SK-MEL-5 (cell line): ENCODE measurements at regions not wholly inside any gene's neighbourhood (a gene's known extent, or its start where the extent isn't known, plus 50 kb on each side); places are given as distances from the start of the nearest gene placed in this dataset.

ENCODE experiments used
- DNase-seq: peaks from one replicate; pipeline ENCODE4 v3.0.0-alpha.2; 2016; ENCODE audit warnings: low read depth, low spot score
- in situ Hi-C: cut with HindIII; loops from 2 replicates; pipeline ENCODE4 v1.10.0; 2016; ENCODE audit warnings: low sequenced_read_pairs, high pct_unique_total_duplicates, low pct_unique_long_range_greater_than_20kb

DNA sequence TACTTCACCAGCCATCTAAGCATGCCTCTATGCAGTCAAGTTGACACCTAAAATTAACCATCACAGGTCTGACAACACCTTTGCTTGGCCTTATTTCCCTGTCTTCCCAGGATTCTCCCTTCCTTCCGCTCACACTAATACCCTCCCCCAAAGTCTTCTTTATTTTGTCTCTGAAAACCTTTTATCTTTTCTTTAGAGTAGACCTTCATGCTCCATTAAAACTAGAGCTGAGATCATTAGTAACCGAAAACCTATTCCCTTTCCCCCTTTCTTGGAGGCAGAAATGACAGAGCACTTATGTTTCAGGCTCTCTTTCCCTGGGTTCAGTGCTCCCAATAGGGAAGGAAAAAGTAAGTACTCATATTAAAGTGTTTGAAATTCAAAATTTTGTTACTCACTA, 423.8 kb downstream of the YTHDC2 start:
- no peak for DNase-seq
- in situ Hi-C loops, result no loop called here

- in situ Hi-C loops, result no loop called here
- DNase-seq, result no peak
Observed at GRCh38 chr5:113939988-113940387, 421.9 kb upstream of the KCNN2 start.

- in situ Hi-C loops, result no loop called here
Observed at GRCh38 chr5:113950186-113950585, 411.7 kb upstream of the KCNN2 start.

GRCh38 chr5:113965225-113965624, 396.6 kb upstream of the KCNN2 start:
- DNase-seq, result no peak
- in situ Hi-C loops, result no loop called here

More at GRCh38 chr5:113950186-113950585, 411.7 kb upstream of the KCNN2 start:
- DNase-seq, result no peak

DNA sequence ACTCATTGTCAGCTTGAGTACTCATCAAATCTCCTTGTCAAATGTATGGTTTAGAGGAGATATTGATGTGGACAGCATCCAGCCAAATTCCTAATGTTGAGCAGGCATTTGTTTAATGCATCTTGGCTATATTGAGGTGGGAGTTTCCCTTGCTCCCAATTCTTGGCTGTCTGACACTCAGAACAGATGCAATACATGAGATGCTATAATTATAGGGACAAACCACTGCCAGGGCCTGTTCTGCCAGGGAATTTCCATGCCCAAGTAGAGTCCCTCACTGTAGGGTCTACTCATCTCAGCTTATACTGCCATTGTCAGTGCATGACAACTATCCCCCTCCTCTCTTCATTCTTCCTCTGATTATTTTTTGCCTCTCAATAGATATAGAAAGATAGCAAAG, 392.0 kb upstream of the KCNN2 start:
- no peak for DNase-seq
- in situ Hi-C loops, result no loop called here

GRCh38 chr5:113971454-113971853, 390.4 kb upstream of the KCNN2 start:
- no peak for DNase-seq
- in situ Hi-C loops, result no loop called here

- in situ Hi-C loops, result no loop called here
- DNase-seq, result no peak
Observed at GRCh38 chr5:113974976-113975375, 386.9 kb upstream of the KCNN2 start.

DNA sequence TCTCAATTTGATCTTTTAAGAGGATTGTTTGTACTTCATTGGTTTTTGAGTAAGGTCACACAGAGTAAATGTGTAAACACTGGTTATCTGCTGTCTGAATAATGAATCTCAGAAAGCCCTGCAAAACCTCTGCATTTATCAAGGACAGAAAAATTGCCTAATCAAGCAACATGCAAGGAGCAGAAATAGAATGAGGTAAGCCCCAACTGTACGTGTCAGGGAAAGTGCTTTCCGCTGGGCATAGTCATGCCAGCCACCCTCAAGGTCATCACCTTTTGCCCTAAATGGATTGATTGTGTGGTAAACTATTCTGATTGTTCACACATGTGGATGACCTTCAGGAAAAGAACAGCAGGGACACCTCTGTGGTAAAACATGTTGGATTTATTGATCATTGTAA, 376.9 kb upstream of the KCNN2 start:
- in situ Hi-C loops, result no loop called here
- DNase-seq, result no peak

DNA sequence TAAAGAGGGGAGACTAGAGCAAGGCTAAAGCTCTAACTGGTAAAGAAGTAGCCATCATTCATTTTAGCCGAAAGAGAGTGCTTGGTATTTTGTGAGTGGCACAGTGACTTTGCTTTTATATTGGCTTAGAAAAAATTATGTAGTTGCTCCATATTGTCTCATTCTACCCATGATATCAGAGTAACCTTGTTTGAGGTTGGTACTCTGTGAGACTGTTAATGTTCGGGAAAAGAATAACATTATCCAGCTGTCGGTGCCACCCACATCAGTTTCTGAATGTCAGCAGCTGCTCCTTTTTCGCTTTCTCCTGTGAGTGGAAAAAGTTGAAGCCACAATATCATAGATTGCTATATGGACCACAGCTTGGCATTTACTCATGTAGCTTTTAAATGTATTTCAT, 376.4 kb upstream of the KCNN2 start:
- in situ Hi-C loops, result no loop called here
- no peak for DNase-seq

- peak; percentile 7 for DNase-seq
- in situ Hi-C loops, result no loop called here
Observed at GRCh38 chr5:113989278-113989912, 372.5 kb upstream of the KCNN2 start.

- in situ Hi-C loops, result no loop called here
- DNase-seq, result no peak
Observed at GRCh38 chr5:113989913-113990305, 372.0 kb upstream of the KCNN2 start.

- in situ Hi-C loops, result no loop called here
- DNase-seq, result no peak
Observed at GRCh38 chr5:114001076-114001475, 360.8 kb upstream of the KCNN2 start.

DNA sequence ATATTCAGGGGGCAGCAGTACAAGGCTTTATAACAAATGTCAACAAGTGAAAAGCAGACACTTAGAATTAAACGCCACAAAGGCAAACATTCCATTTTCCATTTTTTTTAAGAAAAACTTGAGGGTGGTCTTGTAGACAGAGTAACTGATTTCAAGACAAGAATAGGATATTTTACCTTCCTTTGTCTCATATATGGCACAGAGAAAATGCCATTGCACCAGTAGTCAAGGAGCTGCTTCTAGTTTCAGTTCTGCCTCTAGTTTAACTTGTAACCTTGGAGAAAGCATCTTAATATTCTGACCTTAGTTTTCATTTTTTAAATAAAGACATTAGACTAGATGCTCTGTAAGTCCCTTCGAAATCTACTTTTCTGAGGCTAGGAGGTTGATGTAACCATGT, 355.3 kb upstream of the KCNN2 start:
- no peak for DNase-seq
- in situ Hi-C loops, result no loop called here

DNA sequence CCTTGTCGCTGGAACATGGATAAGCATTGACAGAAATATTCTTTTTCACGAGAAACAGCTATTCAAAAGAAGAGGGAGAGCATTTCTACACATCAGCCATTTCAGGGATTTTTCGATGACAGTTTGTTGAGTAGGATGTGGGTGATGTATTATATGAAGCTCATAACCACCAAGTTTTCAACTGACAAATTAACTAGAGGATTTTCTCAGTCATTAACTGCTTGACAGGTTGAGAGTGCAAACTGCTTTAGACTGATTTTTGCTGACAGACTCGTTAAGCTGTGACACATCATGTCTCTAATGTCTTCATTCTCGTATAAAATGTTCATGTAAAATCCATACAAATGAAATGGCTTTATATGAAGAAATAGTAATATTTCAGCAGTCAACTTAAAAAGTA, 354.2 kb upstream of the KCNN2 start:
- no peak for DNase-seq
- in situ Hi-C loops, result no loop called here

GRCh38 chr5:114010362-114010761, 351.5 kb upstream of the KCNN2 start:
- in situ Hi-C loops, result no loop called here
- no peak for DNase-seq

GRCh38 chr5:114018186-114018585, 343.7 kb upstream of the KCNN2 start:
- DNase-seq, result peak; percentile 25
- in situ Hi-C loops, result no loop called here

DNA sequence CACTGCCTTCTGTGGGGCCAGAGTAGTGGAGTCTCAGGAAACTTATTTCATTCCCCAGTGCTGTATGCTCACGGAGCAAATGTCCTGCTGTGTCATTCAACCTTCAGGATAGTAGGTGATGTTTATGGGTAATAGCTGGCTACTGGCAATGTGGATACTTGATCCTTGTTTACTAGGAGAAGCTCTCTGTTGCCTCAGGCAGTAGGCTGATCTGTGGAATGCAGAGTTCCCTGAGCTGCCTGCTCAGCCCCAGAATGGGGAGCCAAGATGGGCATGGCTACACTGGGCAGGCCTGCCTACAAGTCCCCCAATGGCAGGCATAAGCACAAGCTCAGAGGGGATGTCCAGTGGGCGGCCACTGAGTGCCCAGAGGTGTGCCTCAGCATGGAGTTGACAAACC, 323.1 kb upstream of the KCNN2 start:
- in situ Hi-C loops, result no loop called here
- no peak for DNase-seq

DNA sequence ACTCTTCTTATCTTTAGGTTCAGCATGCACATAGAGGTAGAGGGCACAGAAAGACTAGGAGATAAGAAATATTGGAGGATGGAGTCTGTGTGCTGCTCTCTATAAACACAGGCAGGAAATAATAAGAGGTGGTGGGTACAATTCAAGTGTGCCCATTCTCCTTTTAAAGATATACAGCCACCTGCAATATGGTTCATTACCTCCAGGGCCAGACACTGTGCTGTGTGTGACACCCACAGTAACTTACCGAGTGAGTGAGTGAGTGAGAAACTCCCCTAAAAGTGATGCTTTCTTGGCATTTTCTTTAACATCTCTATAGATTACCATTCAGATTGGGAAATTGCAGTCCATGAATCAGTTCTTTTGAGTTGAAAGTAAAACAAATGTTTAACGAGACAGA, 311.8 kb upstream of the KCNN2 start:
- no peak for DNase-seq
- in situ Hi-C loops, result no loop called here

DNA sequence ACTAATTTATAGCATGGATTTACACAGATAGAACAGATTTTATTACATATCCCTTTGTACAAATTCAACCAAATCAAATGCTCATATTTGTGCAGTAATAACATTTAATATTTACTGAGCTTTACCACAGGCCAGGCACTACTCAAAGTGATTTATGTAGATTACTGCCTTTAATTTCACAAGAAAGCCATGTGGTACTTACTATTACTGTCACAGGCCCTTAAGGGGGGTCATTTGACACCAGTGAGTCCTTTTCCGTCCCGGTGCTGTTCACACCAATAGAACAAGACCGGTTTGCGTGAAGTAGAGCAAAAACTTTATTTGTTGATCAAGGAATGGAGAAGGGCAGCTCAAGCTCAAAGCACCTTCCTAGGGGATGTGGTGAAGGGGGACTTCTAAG, 308.5 kb upstream of the KCNN2 start:
- in situ Hi-C loops, result no loop called here
- DNase-seq, result no peak

GRCh38 chr5:114054594-114054993, 307.3 kb upstream of the KCNN2 start:
- in situ Hi-C loops, result no loop called here

More at GRCh38 chr5:114054594-114054993, 307.3 kb upstream of the KCNN2 start:
- DNase-seq, result no peak
